Erythroblast (primary cell): ENCODE measurements at regions not wholly inside any gene's neighbourhood (a gene's known extent, or its start where the extent isn't known, plus 50 kb on each side); places are given as distances from the start of the nearest gene placed in this dataset.

ENCODE experiments used
- DNase-seq, 2 experiments: peaks; one replicate each; lab custom pipeline; 2025; lab: John Stamatoyannopoulos, UW
- GATA1 ChIP-seq: IDR thresholded peaks from 2 replicates; pipeline ENCODE4 v1.6.1; 2011; ENCODE audit warnings: low read depth, mild to moderate bottlenecking, control low read depth, low read length, moderate library complexity
- POLR2A ChIP-seq: IDR thresholded peaks from 2 replicates; pipeline ENCODE4 v1.6.1; 2011; ENCODE audit warnings: mild to moderate bottlenecking, low read length

DNA sequence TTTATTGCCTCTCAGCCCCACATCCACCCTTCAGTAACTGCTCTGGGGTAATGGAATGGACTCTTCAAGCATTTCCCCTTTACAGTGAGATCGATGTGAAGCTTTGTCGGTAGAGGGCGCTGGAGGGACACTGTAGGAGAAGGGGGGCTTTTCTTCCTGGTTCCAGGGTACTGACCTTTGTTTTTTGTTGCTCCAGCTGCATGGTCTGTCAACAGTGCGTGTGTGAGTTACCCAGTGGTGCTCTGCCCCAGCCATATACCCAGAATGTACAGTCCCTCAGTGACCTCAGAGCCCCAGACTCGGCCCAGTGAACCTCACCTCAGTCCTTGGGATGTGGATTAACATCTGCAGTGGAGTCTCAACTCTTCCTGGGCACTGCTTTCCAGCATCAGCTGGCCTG is 180.3 kb upstream of the TSC22D2 start:
- peak; percentile 65 to 78 for DNase-seq
- no peak for TF ChIP-seq GATA1

- no peak for DNase-seq
- TF ChIP-seq POLR2A (no peak), GATA1 (no peak)
Measured at GRCh38 chr3:150225986-150226385, 182.1 kb upstream of the TSC22D2 start.

- TF ChIP-seq POLR2A (no peak), GATA1 (no peak)
- DNase-seq: no peak
Measured at GRCh38 chr3:150223558-150223957, 184.5 kb upstream of the TSC22D2 start.

GRCh38 chr3:150222691-150223489 is 185.2 kb upstream of the TSC22D2 start:
- TF ChIP-seq POLR2A (no peak), GATA1 (no peak)
- no peak for DNase-seq

GRCh38 chr3:150221904-150222523 is 186.1 kb upstream of the TSC22D2 start:
- DNase-seq: no peak

GRCh38 chr3:150220799-150221198 is 187.3 kb upstream of the TSC22D2 start:
- TF ChIP-seq GATA1 (no peak), POLR2A (no peak)
- no peak for DNase-seq

More at GRCh38 chr3:150221904-150222523, 186.1 kb upstream of the TSC22D2 start:
- TF ChIP-seq POLR2A (no peak), GATA1 (no peak)

GRCh38 chr3:150220041-150220440 is 188.1 kb upstream of the TSC22D2 start:
- no peak for TF ChIP-seq POLR2A
- TF ChIP-seq GATA1: no peak
- DNase-seq: no peak

GRCh38 chr3:150218841-150219240 is 189.3 kb upstream of the TSC22D2 start:
- no peak for DNase-seq
- no peak for TF ChIP-seq GATA1
- TF ChIP-seq POLR2A: no peak

DNA sequence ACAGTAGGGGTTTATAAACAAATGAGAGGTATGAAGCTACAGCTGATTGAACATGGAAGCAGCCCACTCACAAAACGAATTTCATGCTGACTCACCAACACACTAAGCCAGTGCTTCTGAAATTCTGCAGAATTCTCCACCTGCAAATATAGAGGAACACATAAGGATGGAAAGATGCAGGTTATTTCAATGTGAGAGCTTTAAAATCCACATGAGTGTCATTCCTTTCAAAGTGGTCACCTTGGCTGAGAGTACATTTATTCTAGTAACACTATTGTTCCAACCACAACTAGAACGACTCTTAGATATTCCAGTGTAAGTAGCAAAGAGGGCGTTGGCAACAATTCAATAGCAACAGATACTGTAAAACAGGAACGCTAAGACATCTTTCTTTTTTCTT is 189.9 kb upstream of the TSC22D2 start:
- TF ChIP-seq POLR2A: no peak
- TF ChIP-seq GATA1: no peak
- no peak for DNase-seq

DNA sequence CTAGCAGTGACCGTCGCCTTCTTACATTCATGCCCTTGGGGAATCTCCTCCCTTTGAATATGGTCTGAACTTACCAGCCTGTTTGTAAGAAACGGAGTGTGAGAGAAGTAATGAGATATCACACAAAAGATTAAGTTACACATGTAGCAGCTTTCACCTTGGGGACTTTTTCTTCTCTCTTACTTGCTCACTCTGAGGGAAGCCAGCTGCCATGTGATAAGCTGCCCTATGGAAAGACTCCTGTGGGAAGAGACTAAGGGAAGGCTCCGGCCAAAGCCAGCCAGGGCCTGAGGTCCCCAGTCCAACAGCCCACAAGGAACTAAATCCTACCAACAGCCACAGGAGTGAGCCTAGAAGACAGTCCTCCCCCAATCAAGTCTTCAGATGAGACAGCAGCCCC is 190.4 kb upstream of the TSC22D2 start:
- DNase-seq: no peak
- TF ChIP-seq POLR2A (no peak), GATA1 (no peak)

GRCh38 chr3:150216866-150217600 is 191.1 kb upstream of the TSC22D2 start:
- DNase-seq: no peak
- no peak for TF ChIP-seq GATA1
- no peak for TF ChIP-seq POLR2A

- TF ChIP-seq POLR2A: no peak
- DNase-seq: no peak
Measured at GRCh38 chr3:150216041-150216811, 191.9 kb upstream of the TSC22D2 start.

GRCh38 chr3:150215616-150216015 is 192.5 kb upstream of the TSC22D2 start:
- no peak for TF ChIP-seq POLR2A
- TF ChIP-seq GATA1: no peak
- no peak for DNase-seq
